Neural cell (in vitro differentiated cells): ENCODE measurements at regions not wholly inside any gene's neighbourhood (a gene's known extent, or its start where the extent isn't known, plus 50 kb on each side); places are given as distances from the start of the nearest gene placed in this dataset.
"Not testable (repeated sequence)": the region's sequence is repeated elsewhere in the genome, so short reads cannot be mapped to it uniquely, and the experiment has no call there.

ENCODE experiments used
- H2AFZ ChIP-seq: fragments of 200-600, 300-800 bp; sonication (generic), shearing (Covaris generic); 2 replicates; pipeline ENCODE4 v1.6.0; 2014; ENCODE audit warnings: low read depth, mild to moderate bottlenecking, antibody characterized with exemption, low read length, moderate library complexity
- H3F3A ChIP-seq: fragments of 200-600 bp; shearing (Covaris generic); 2 replicates; pipeline ENCODE4 v1.6.1; 2016; ENCODE audit warnings: mild to moderate bottlenecking, moderate library complexity, mixed read lengths, antibody characterized with exemption, low read length; ENCODE audit not compliant: insufficient read depth, poor library complexity, severe bottlenecking
- H3K27ac ChIP-seq: fragments of 200-600, 300-800 bp; sonication (generic), shearing (Covaris generic); 2 replicates; pipeline ENCODE4 v1.5.1; 2014; ENCODE audit warnings: mild to moderate bottlenecking, low read length, moderate library complexity
- H3K27me3 ChIP-seq: fragments of 300-800, 200-600 bp; sonication (generic), shearing (Covaris generic); 2 replicates; pipeline ENCODE4 v1.6.0; 2014; ENCODE audit warnings: mild to moderate bottlenecking, low read depth, low read length, moderate library complexity; ENCODE audit not compliant: insufficient read depth
- H3K36me3 ChIP-seq: fragments of 300-800, 200-600 bp; sonication (generic), shearing (Covaris generic); 2 replicates; pipeline ENCODE4 v1.5.1; 2014; ENCODE audit warnings: mild to moderate bottlenecking, antibody characterized with exemption, low read length, moderate library complexity; ENCODE audit not compliant: insufficient read depth
- H3K4me2 ChIP-seq: fragments of 300-800, 200-600 bp; sonication (generic), shearing (Covaris generic); 2 replicates; pipeline ENCODE4 v1.6.0; 2014; ENCODE audit warnings: mild to moderate bottlenecking, low read length
- H3K4me3 ChIP-seq: fragments of 300-800, 200-600 bp; sonication (generic), shearing (Covaris generic); 2 replicates; pipeline ENCODE4 v1.5.1; 2014; ENCODE audit warnings: mild to moderate bottlenecking, low read length, moderate library complexity
- H3K79me2 ChIP-seq: fragments of 200-600 bp; shearing (Covaris generic); replicated peaks from 2 replicates; pipeline ENCODE4 v1.6.0; 2014; ENCODE audit warnings: mild to moderate bottlenecking, low read length, moderate library complexity; ENCODE audit not compliant: insufficient read depth
- H3K9ac ChIP-seq: fragments of 300-800, 200-600 bp; sonication (generic), shearing (Covaris generic); 2 replicates; pipeline ENCODE4 v1.6.1; 2016; ENCODE audit warnings: mild to moderate bottlenecking, low read length, mixed read lengths
- H3K9me2 ChIP-seq: fragments of 200-600 bp; shearing (Covaris generic); 2 replicates; pipeline ENCODE4 v1.6.1; 2016; ENCODE audit warnings: mild to moderate bottlenecking, low read length, mixed read lengths; ENCODE audit not compliant: insufficient read depth
- H3K9me3 ChIP-seq: fragments of 200-600, 300-800 bp; sonication (generic), shearing (Covaris generic); 2 replicates; pipeline ENCODE4 v1.6.1; 2016; ENCODE audit warnings: mild to moderate bottlenecking, mixed run types, low read length, moderate library complexity, mixed read lengths
- H4K20me1 ChIP-seq: fragments of 200-600 bp; shearing (Covaris generic); 2 replicates; pipeline ENCODE4 v1.6.1; 2016; ENCODE audit warnings: mild to moderate bottlenecking, mixed run types; ENCODE audit not compliant: insufficient read depth
- EP300 ChIP-seq: fragments of 450-650 bp; conservative IDR thresholded peaks from 2 replicates; pipeline ENCODE4 v1.6.1; 2014; ENCODE audit warnings: antibody characterized with exemption, mild to moderate bottlenecking, moderate library complexity; ENCODE audit not compliant: poor library complexity, severe bottlenecking
- EZH2 ChIP-seq: fragments of 200-600, 300-800 bp; shearing (Covaris generic), sonication (generic); IDR thresholded peaks from 2 replicates; pipeline ENCODE4 v1.6.1; 2014; ENCODE audit warnings: antibody characterized with exemption, low read length, borderline replicate concordance, mild to moderate bottlenecking; ENCODE audit not compliant: insufficient read depth, poor library complexity, severe bottlenecking
- POLR2AphosphoS5 ChIP-seq: IDR thresholded peaks from 2 replicates; pipeline ENCODE4 v1.6.1; 2012
- SMC3 ChIP-seq: fragments of 450-650 bp; conservative IDR thresholded peaks from 2 replicates; pipeline ENCODE4 v1.6.1; 2014; ENCODE audit warnings: antibody characterized with exemption, mild to moderate bottlenecking, moderate library complexity; ENCODE audit not compliant: poor library complexity
- TF ChIP-seq, protein P1 (sequence below): fragments of 450-650 bp; IDR thresholded peaks from 2 replicates; pipeline ENCODE4 v1.5.1; 2014; ENCODE audit warnings: antibody characterized with exemption, mild to moderate bottlenecking, moderate library complexity; ENCODE audit not compliant: poor library complexity, severe bottlenecking
- TF ChIP-seq, protein P2 (sequence below): IDR thresholded peaks from 2 replicates; pipeline ENCODE4 v1.6.1; 2012; ENCODE audit warnings: borderline replicate concordance

DNA sequence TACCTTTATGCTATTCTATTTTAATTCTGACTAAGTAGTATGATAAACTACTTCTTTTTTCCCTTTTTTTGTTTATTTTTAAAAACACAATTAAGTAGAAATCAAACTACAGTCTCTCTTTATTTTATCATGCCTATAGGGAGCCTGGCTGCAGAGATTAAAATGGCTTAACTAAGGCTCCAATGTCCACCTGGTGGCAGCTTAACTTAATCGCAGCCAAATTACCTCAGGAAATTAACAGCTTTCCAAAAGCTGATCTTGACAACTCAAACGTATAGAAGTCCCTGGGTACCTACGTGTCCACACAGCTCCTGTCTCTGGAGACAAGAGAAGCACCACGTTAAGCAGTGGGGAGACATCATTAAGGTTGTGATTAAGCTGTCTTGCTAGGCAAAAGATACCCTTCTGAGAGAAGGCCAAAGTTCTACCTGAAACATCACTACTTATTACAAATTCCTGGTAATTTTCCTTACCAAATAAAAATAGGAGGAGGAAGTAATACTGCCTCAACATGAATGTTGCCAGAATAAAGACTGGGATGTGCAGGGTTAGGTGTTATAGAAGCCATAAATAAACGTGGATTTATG is 63.2 kb upstream of the SNX19 start:
- no peak overlapping the region for H2AFZ ChIP-seq
- no peaks in the 10 kb centered on the region for H3K9me3 ChIP-seq
- H3K27me3 ChIP-seq = no peaks in the 10 kb centered on the region
- H3F3A ChIP-seq = no peaks in the 10 kb centered on the region
- no peak overlapping the region for H3K27ac ChIP-seq
- H3K79me2 ChIP-seq = no peaks in the 10 kb centered on the region
- TF ChIP-seq POLR2AphosphoS5 (no peak), SMC3 (no peak)
- H3K4me3 ChIP-seq = no peak overlapping the region
- no peak overlapping the region for H3K4me2 ChIP-seq
- no peaks in the 10 kb centered on the region for H4K20me1 ChIP-seq
- no peaks in the 10 kb centered on the region for H3K9me2 ChIP-seq
- H3K9ac ChIP-seq = no peak overlapping the region
- H3K36me3 ChIP-seq = no peaks in the 10 kb centered on the region

DNA sequence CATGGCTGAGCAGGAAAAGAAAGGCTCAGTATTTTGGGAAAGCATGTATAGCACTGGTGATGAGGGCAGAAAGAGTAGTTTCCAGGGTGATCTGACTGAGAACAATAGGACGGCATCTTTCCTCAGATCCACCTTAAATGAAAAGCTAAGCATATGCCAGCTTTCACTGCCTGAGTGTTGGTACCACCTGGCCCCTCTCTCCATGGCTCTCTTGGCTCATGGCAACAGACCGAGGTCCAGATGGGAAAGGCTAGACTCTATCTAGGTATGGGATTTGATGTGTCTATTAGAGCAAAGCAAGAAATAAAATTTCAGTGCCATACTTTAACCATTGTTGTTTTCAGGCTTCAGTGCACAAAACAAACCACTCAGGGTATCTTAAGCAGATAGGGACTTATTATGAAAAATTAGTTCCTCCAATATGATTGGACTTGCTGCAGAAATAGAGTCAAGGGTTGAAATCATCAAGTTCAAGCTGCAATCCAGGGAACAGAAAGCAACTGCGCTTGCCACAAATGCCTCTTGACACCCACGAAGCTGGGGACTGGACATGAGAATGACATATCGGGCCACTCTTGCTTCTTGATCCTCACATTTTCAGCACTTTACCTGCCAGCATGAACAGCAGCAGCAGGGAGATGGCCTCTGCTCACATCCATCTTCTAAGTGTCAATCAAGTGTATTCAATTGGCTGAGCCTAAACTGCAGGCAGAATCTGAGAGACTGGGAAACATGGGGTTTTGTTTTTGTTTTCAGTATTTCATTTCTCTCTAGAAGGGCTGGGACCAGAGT is 64.0 kb upstream of the SNX19 start:
- H3K36me3 ChIP-seq = no peaks in the 10 kb centered on the region
- no peaks in the 10 kb centered on the region for H3K79me2 ChIP-seq
- H3K27ac ChIP-seq = no peak overlapping the region
- no peaks in the 10 kb centered on the region for H3K27me3 ChIP-seq
- no peaks in the 10 kb centered on the region for H3F3A ChIP-seq
- TF ChIP-seq, protein P1, sequence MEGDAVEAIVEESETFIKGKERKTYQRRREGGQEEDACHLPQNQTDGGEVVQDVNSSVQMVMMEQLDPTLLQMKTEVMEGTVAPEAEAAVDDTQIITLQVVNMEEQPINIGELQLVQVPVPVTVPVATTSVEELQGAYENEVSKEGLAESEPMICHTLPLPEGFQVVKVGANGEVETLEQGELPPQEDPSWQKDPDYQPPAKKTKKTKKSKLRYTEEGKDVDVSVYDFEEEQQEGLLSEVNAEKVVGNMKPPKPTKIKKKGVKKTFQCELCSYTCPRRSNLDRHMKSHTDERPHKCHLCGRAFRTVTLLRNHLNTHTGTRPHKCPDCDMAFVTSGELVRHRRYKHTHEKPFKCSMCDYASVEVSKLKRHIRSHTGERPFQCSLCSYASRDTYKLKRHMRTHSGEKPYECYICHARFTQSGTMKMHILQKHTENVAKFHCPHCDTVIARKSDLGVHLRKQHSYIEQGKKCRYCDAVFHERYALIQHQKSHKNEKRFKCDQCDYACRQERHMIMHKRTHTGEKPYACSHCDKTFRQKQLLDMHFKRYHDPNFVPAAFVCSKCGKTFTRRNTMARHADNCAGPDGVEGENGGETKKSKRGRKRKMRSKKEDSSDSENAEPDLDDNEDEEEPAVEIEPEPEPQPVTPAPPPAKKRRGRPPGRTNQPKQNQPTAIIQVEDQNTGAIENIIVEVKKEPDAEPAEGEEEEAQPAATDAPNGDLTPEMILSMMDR = no peak
- TF ChIP-seq POLR2AphosphoS5 (peak; percentile 66), EZH2 (no peak), EP300 (peak; percentile 51)
- TF ChIP-seq, protein P2, sequence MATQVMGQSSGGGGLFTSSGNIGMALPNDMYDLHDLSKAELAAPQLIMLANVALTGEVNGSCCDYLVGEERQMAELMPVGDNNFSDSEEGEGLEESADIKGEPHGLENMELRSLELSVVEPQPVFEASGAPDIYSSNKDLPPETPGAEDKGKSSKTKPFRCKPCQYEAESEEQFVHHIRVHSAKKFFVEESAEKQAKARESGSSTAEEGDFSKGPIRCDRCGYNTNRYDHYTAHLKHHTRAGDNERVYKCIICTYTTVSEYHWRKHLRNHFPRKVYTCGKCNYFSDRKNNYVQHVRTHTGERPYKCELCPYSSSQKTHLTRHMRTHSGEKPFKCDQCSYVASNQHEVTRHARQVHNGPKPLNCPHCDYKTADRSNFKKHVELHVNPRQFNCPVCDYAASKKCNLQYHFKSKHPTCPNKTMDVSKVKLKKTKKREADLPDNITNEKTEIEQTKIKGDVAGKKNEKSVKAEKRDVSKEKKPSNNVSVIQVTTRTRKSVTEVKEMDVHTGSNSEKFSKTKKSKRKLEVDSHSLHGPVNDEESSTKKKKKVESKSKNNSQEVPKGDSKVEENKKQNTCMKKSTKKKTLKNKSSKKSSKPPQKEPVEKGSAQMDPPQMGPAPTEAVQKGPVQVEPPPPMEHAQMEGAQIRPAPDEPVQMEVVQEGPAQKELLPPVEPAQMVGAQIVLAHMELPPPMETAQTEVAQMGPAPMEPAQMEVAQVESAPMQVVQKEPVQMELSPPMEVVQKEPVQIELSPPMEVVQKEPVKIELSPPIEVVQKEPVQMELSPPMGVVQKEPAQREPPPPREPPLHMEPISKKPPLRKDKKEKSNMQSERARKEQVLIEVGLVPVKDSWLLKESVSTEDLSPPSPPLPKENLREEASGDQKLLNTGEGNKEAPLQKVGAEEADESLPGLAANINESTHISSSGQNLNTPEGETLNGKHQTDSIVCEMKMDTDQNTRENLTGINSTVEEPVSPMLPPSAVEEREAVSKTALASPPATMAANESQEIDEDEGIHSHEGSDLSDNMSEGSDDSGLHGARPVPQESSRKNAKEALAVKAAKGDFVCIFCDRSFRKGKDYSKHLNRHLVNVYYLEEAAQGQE = no peak
- H3K9me3 ChIP-seq = no peaks in the 10 kb centered on the region
- H2AFZ ChIP-seq = no peak overlapping the region
- no peak overlapping the region for H3K9ac ChIP-seq
- no peaks in the 10 kb centered on the region for H3K9me2 ChIP-seq
- H3K4me2 ChIP-seq = peak overlapping the region; percentile 16
- H4K20me1 ChIP-seq = no peaks in the 10 kb centered on the region
- H3K4me3 ChIP-seq = no peak overlapping the region

DNA sequence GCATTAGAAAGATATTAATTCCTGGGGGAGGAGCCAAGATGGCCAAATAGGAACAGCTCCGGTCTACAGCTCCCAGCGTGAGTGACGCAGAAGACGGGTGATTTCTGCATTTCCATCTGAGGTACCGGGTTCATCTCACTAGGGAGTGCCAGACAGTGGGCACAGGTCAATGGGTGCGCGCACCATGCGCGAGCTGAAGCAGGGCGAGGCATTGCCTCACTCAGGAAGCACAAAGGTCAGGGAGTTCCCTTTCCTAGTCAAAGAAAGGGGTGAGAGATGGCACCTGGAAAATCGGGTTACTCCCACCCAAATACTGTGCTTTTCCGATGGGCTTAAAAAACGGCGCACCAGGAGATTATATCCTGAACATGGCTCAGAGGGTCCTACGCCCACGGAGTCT is 68.0 kb upstream of the SNX19 start:
- not testable (repeated sequence) for H2AFZ ChIP-seq, H3K27ac ChIP-seq, H3K9me3 ChIP-seq, H3F3A ChIP-seq, H4K20me1 ChIP-seq, H3K27me3 ChIP-seq, H3K9ac ChIP-seq, H3K9me2 ChIP-seq, H3K36me3 ChIP-seq, H3K4me3 ChIP-seq, H3K4me2 ChIP-seq, H3K79me2 ChIP-seq
